ENCODE measurements at regions not wholly inside any gene's neighbourhood (a gene's known extent, or its start where the extent isn't known, plus 50 kb on each side); places are given as distances from the start of the nearest gene placed in this dataset.

DNA sequence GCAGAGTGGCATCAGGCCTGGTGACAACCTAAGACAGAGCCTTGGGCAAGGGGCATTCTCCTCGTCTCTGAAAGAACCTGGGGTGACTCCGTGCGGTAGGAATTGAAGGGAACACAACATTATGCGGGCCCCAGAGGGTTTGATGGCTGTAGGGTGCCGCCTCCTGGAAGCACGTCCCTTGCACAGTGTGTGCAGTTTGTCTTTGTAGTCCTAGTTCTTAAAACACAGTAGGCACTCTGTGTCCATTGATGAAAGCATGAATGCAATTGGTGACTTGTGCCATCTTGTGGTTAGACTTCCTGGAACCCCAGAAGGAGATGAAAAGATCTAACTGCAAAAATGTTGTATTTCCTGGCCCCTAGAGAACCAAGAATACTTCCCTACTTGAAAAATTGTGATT lies 279.8 kb downstream of the UTP18 start:
- TF ChIP-seq REST (IDR thresholded peaks at IDR 0.05; ENCODE audit: low read depth, low read length) (no peak), RAD51 (IDR thresholded peaks at IDR 0.05) (no peak), NFYB (IDR thresholded peaks at IDR 0.05; ENCODE audit: insufficient read depth, low read depth, low read length) (no peak)
- TF ChIP-seq, protein P1, sequence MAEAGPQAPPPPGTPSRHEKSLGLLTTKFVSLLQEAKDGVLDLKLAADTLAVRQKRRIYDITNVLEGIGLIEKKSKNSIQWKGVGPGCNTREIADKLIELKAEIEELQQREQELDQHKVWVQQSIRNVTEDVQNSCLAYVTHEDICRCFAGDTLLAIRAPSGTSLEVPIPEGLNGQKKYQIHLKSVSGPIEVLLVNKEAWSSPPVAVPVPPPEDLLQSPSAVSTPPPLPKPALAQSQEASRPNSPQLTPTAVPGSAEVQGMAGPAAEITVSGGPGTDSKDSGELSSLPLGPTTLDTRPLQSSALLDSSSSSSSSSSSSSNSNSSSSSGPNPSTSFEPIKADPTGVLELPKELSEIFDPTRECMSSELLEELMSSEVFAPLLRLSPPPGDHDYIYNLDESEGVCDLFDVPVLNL (IDR thresholded peaks at IDR 0.05; ENCODE audit: low read depth, low read length): no peak

All from GM12878 (cell line).